ENCODE measurements at regions not wholly inside any gene's neighbourhood (a gene's known extent, or its start where the extent isn't known, plus 50 kb on each side); places are given as distances from the start of the nearest gene placed in this dataset.

DNA sequence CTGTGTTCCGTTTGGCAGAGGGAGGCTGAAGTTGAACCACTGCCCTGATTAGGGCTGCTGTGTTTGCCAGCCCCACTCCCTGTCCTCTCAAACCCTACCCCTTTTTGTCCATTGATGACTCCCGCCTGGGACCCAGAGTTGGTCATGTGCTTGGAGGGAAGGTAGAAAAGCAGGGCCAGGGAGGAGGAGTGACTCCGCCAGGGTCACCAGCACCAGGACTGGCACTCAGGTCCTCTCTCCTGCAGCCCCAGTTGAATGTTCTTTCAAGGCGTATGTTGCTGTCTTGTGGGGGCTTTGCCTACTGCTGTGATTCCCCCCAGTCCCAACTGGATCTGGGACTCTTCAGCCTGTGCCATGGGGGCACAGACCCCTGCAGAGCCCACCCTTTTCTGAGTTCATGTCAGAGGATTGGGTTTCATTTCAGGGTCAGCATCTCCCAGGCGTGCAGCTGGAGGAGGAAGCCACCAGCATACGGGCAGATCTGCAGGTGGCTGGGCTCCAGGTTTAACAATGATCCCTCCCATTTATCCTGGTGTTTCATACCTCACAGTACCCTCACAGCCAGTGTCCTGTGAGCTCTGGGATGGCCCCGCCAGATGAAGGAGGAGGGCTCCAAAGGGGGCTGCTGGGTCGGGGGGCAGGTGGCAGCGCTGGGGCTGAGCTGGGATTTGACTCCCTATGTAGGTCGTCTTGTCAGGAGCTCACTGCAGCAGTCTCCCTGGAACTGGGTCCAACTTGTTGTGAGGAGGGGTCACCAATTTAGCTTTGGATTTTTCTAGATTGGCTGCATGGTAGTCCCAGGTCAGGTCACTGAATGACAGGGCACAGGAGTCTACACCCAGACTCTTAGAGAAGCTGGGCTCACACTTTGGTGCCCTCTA is 55.7 kb downstream of the MSX1 start:
- H3K27me3 ChIP-seq (ENCODE audit: control insufficient read depth in 1 of 2, insufficient read depth in 2 of 2, low read length in 2 of 2), result peaks cover 0 to 9% of the 10 kb centered on the region in 2 experiments; a peak in 1 of 5 replicates
- ChIA-PET POLR2A (no interaction called here), CTCF (ENCODE audit: low intra/inter-chr PET ratio, low total read pairs) (no interaction called here)
- no peak overlapping the region for H3K9ac ChIP-seq (ENCODE audit: insufficient read depth, low read depth, low read length)
- H3K27ac ChIP-seq (ENCODE audit: extremely low read length, insufficient read depth, low read length), result no peak overlapping the region
- in situ Hi-C loops (cut with HindIII; ENCODE audit: extremely low pct_ligation_motif_present, low pct_unique_long_range_greater_than_20kb), result no loop called here
- no TSS peak for BruUV-seq (replicated peaks)
- DNase-seq (ENCODE audit: low spot score) (no peak), ATAC-seq (no peak), FAIRE-seq (no peak)
- no peak overlapping the region for H3K4me2 ChIP-seq (ENCODE audit: low read depth, low read length)
- no peak overlapping the region for H3K4me3 ChIP-seq (replicated peaks in 1 of 3; ENCODE audit: insufficient read depth in 1 of 3, low read depth in 2 of 3, low read length in 3 of 3)
- no peaks in the 10 kb centered on the region for H3K9me3 ChIP-seq (ENCODE audit: low read length)
- no peaks in the 10 kb centered on the region for H3K4me1 ChIP-seq (ENCODE audit: insufficient read depth, low read length)
- TF ChIP-seq MEF2D (CRISPR knock-in tag; IDR thresholded peaks at IDR 0.05) (no peak), TAF1 (CRISPR knock-in tag; IDR thresholded peaks at IDR 0.05) (no peak), GFI1 (CRISPR knock-in tag; IDR thresholded peaks at IDR 0.05; ENCODE audit: borderline replicate concordance) (no peak), SOX6 (IDR thresholded peaks at IDR 0.05) (no peak), SOX6 (CRISPR knock-in tag; IDR thresholded peaks at IDR 0.05) (no peak), FIP1L1 (IDR thresholded peaks at IDR 0.05; ENCODE audit: borderline replicate concordance, insufficient read depth, low read depth, low read length) (no peak), GABPB1 (CRISPR knock-in tag; IDR thresholded peaks at IDR 0.05) (no peak), NR3C1 (CRISPR knock-in tag; IDR thresholded peaks at IDR 0.05) (no peak), IRX3 (CRISPR knock-in tag; IDR thresholded peaks at IDR 0.05; ENCODE audit: borderline replicate concordance, low read depth) (no peak), SOX5 (CRISPR knock-in tag; IDR thresholded peaks at IDR 0.05; ENCODE audit: borderline replicate concordance) (no peak), THAP8 (CRISPR knock-in tag; IDR thresholded peaks at IDR 0.05; ENCODE audit: borderline replicate concordance) (no peak), CENPT (CRISPR knock-in tag; IDR thresholded peaks at IDR 0.05; ENCODE audit: low read depth) (no peak), ZC3H4 (CRISPR knock-in tag; IDR thresholded peaks at IDR 0.05; ENCODE audit: borderline replicate concordance) (no peak), CBX1 (IDR thresholded peaks at IDR 0.05; ENCODE audit: low read depth) (no peak), KAT2B (IDR thresholded peaks at IDR 0.05; ENCODE audit: borderline replicate concordance, low read depth, low read length) (no peak), JUNB (CRISPR knock-in tag; IDR thresholded peaks at IDR 0.05; ENCODE audit: borderline replicate concordance) (no peak), ZNF274 (CRISPR knock-in tag; IDR thresholded peaks at IDR 0.05) (no peak)
- TF ChIP-seq, protein P1, sequence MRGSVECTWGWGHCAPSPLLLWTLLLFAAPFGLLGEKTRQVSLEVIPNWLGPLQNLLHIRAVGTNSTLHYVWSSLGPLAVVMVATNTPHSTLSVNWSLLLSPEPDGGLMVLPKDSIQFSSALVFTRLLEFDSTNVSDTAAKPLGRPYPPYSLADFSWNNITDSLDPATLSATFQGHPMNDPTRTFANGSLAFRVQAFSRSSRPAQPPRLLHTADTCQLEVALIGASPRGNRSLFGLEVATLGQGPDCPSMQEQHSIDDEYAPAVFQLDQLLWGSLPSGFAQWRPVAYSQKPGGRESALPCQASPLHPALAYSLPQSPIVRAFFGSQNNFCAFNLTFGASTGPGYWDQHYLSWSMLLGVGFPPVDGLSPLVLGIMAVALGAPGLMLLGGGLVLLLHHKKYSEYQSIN (CRISPR knock-in tag; IDR thresholded peaks at IDR 0.05; ENCODE audit: borderline replicate concordance), result no peak
- 12% methylated on average over 3 of the region's 10 CpGs for WGBS (ENCODE audit: low lambda C conversion rate)
- intact Hi-C loops (cut with micrococcal nuclease; ENCODE audit: unreplicated experiment), result no loop called here
- H4K20me1 ChIP-seq (ENCODE audit: insufficient read depth, low read length), result no peaks in the 10 kb centered on the region
- no peak overlapping the region for H2AFZ ChIP-seq (ENCODE audit: low read length)
- no peaks in the 10 kb centered on the region for H3K36me3 ChIP-seq (replicated peaks in 1 of 2; ENCODE audit: control insufficient read depth in 1 of 2, insufficient read depth in 2 of 2, low read length in 2 of 2)
- H3K79me2 ChIP-seq (ENCODE audit: insufficient read depth, low read length), result no peaks in the 10 kb centered on the region
